Skin epidermis (tissue), 12 donors: ENCODE measurements at regions not wholly inside any gene's neighbourhood (a gene's known extent, or its start where the extent isn't known, plus 50 kb on each side); places are given as distances from the start of the nearest gene placed in this dataset.
"Not testable (repeated sequence)": the region's sequence is repeated elsewhere in the genome, so short reads cannot be mapped to it uniquely, and the experiment has no call there.

ENCODE experiments used
- H3K27ac ChIP-seq, 21 experiments: fragments of 200-600 bp; sonication (generic) in 11 of 21; one replicate each; pipeline ENCODE4 v1.5.0; 2020; ENCODE audit warnings: mild to moderate bottlenecking in 3 of 21, inconsistent platforms in 2 of 21, moderate library complexity in 2 of 21
- H3K4me3 ChIP-seq, 7 experiments: fragments of 200-600 bp; sonication (generic) in 2 of 7; one replicate each; pipeline ENCODE4 v1.5.0; 2020; ENCODE audit warnings: inconsistent platforms in 2 of 7, mild to moderate bottlenecking in 2 of 7, moderate library complexity in 1 of 7

DNA sequence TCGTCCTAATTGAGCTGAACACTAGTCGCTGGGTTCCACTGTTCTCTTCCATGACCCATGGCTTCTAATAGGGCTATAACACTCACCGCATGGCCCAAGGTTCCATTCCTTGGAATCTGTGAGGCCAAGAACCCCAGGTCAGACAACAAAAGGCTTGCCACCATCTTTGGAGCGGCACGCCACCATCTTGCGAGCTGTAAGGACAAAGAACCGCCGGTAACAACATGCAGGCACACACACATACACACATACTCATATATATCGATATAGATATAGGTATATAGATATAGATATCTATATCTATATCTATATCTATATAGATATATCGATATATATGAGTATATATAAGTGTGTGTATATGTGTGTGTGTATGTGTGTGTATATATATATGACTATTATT lies 657.7 kb downstream of the PRIM2 start:
- H3K4me3 ChIP-seq, H3K27ac ChIP-seq: not testable (repeated sequence)

DNA sequence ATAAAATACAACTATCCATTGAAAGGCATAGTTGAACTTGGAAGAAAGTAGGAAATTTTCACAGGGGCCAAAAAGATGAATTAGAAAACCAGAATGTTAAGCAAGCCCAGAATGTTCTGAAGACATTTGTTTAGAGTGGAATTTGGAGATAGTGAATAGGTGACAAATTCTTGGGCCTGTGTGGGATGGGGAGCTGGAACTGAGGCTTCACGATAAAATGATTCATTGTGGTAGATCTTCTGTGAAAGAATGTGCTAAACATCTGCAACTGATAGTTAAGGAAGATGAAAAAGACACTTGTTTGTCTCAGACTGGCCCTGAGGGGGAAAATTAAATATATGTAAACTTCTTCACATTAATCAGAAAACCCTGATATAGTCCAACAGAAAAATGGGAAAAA lies 658.9 kb downstream of the PRIM2 start:
- H3K27ac ChIP-seq, H3K4me3 ChIP-seq: not testable (repeated sequence)

DNA sequence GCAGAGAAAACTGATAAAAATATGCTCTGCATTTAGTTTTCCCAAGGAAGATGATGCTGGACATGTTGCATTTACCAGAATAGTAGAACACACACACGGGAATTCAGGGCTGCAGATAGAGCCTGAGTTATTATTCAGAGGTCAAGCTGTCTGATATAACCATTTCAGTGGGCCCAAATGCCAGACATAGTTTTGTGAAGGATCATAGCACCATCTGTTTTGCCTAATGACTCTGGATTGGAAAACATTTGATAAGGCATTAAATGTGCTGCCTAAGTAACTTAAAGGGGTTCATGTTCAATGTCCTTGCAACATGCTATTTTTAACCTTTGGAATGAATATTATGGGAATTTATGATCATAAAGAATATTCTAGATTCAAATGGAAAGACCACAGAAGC lies 666.2 kb downstream of the PRIM2 start:
- H3K4me3 ChIP-seq, H3K27ac ChIP-seq: not testable (repeated sequence)

DNA sequence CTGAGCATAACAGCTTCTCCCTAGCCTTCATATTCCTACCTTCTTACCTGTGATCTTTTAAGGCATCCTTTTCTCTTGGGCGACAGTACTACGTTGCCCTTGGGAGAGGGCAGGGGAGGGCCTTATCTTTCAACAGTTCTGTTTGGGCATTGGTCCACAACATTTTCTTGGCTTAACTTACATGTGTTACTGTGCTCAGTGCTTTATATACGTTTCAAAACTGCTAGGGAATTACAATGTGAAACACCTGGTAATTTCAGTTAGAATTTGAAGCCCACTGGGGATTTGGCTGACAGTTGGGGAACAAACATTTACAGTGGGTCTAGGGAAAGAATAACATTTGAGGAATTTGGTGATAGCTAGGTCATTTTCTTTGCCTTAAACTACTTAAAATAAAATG lies 667.1 kb downstream of the PRIM2 start:
- not testable (repeated sequence) for H3K27ac ChIP-seq

DNA sequence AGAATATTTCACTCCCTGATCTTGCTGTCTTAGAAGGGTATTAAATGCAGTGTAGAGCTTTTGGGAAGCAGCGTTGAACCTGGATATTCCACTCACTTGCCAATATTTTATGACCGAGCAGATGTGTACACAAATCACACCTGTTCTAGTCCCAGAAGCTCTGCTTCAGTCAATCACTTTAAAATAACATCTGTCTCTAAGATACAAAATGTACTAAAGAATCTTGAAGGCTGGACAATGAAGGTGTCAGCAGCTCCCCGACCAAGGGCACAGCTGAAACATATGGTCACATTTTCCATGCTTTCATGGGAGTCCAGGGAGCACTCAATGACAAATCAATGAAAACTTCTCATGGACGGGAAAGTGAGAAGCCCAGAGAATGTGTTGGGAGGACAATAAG lies 668.3 kb downstream of the PRIM2 start:
- H3K27ac ChIP-seq, H3K4me3 ChIP-seq: not testable (repeated sequence)

More for the DNA sequence above, 667.1 kb downstream of the PRIM2 start:
- H3K4me3 ChIP-seq, result not testable (repeated sequence)

DNA sequence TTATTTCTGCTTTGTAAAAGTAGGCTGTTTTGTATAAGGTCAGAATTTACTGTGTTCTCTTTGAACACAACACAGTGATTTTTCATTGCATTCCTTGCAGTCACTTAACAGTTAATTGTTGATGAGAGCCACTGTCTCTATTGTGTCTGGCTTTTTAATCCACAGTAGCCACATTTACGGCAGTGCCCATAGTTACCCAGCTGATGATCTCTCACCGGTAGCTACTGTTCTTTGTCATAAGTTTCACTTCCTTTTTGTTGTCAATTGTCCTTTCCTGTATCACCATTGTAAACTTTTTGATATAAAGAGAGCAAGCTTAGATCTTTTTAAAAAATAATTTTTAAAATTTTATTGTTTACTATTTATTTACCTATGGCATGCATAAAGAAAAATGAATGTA lies 669.2 kb downstream of the PRIM2 start:
- H3K4me3 ChIP-seq, H3K27ac ChIP-seq: not testable (repeated sequence)

DNA sequence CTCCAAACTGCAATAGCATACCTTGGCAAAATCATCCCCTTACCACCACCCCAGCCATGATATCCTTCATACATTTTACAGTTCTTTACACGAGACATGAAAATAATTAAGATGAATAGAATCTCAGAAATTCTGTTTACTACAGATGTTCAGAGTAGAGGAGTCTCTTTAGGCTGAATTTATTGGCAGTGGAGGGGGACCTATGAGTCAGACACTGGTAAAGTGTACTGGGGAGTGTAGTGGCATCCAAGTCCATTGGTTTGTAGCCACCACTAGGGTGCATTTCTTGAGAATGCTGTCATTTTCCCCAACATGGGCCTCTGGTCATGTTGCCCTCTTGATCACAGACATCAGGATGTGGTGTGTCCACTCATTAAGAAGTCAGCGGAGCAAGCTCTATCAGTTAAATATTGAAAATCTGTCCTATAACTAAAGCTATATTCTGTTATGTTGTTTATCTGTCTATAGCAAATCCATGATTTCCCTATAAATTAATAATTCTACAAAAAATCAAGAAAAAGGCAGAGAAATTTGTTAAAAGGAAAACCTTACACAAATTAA lies 672.2 kb downstream of the PRIM2 start:
- not testable (repeated sequence) for H3K4me3 ChIP-seq, H3K27ac ChIP-seq

DNA sequence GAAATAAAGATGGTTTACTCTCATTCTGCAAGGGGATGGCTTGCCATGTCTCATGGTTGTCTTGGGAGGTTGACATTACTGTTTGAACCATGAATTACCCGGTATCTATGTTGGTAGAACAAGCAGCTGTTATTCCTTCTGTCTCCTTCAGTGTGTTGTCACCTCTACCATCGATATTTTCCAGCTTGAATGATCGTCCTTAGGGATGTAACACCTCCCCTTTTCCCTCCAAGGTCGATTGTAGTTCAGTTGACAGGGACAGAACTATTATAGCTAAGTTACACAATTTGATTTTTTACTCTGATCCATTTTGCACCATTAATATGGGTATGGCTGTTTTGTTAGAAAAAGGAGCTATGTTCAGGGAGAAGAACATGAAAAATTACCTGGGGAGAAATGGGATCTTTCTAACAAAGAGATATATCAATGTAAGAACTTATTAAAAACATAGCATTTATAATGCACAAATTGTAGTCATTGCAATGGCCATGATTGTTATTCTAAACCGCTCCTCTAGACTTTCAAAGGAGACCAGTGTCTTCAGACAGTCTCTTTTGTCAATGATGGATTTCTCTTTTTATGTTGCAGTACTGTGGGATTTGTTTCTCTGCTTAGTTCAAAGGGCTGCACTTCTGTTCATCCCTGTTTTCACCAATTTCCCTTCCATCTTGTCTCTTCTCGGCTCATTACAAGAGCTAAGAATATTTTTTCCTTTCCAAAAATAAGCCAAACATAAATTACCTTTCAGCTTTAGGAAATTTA lies 681.6 kb downstream of the PRIM2 start:
- H3K27ac ChIP-seq, H3K4me3 ChIP-seq: not testable (repeated sequence)

DNA sequence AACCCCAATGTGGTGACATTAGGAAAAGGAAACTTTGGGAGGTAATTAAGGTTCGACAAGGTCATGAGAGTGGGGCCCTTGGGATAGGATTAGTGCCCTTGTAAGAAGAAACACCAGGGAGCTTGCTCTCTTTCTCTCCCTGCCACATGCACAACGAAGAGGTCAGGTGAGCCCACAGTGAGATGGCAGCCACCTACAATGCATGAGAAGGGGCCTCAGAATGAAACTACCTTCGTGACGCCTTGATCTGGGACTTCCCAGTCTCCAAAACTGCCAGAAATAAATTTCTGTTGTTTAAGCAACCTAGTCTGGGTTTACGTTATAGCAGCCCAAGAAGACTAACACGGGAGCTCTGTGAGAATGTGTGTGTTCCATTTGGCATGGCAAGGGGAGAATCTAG lies 682.8 kb downstream of the PRIM2 start:
- not testable (repeated sequence) for H3K4me3 ChIP-seq, H3K27ac ChIP-seq

DNA sequence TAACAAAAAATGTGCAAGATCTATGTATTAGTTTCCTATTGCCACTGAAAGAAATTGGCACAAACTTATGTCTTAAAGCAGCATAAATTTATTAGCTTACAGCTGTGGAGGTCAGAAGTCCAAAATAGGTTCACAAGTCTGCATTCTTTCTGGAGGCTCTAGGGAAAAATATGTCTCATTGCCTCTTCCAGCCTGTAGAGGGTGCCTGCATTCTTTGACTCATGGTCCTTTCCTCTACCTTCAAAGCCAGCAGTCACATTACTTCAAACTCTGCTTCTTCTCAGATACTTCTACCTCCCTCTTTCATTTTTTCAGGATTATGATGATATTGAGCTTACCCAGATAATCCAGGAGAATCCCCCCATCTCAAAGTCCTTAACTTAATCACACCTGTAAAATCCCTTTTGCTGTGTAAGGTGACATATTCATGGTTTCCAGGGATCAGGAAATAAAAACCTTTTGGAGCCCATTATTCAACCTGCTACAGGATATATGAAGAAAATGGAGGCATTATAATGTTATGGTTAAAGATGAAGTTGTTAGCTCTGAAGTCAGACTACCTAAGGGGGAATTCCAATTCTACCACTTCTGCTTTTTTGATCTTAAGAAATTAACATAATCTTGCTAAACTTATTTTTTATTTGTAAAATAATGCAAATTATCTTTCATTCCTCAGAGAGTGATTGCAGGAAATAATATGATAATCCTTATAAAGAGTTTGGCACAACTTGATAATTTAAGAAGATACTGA lies 686.2 kb downstream of the PRIM2 start:
- not testable (repeated sequence) for H3K4me3 ChIP-seq, H3K27ac ChIP-seq

DNA sequence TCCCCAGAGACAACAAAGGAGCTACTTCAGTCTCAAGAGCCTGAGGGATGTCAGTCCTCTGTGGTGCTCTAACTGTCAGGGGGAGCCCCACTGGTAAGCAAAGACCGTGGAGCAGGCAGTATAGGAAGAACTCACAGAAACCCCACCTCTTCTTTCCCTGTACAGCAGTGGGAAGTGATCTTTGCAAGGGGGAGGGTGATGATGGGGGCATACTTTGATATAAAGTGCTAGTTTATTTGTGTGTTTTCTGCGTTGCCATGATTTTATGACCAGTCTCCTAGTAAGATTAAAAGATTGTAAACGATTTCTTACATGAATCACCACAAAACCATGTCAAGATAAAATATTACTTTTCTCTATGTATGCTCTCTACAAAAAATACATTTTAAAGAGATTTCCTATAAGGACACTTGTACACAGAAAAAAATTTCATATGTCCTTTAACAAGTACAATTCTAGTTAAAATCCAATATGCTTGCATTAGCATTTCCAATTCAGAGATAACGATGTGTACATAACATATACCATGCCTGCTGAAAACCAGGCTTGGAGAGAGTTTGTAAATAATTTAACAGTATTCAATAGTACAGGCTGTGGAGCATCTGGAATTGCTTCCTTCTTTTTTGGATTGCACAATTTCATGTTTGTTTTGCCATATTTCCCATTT lies 690.0 kb downstream of the PRIM2 start:
- H3K4me3 ChIP-seq, H3K27ac ChIP-seq: not testable (repeated sequence)

DNA sequence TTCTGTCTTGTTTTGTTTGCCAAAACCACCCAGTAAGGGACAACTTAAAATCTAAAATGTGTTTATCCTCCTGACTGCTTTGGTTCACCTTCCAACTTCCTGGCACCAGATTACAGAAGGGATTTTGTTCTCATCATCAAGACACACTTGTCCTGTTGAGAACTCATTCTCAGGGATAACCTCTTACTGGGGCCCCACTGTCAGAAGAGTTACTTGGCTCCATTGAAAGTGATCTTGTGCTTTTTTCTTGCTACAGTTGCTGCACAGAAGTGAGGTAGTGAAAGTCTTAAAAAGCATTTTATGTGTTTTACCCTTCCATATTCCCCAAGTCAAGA lies 690.5 kb downstream of the PRIM2 start:
- not testable (repeated sequence) for H3K4me3 ChIP-seq, H3K27ac ChIP-seq

DNA sequence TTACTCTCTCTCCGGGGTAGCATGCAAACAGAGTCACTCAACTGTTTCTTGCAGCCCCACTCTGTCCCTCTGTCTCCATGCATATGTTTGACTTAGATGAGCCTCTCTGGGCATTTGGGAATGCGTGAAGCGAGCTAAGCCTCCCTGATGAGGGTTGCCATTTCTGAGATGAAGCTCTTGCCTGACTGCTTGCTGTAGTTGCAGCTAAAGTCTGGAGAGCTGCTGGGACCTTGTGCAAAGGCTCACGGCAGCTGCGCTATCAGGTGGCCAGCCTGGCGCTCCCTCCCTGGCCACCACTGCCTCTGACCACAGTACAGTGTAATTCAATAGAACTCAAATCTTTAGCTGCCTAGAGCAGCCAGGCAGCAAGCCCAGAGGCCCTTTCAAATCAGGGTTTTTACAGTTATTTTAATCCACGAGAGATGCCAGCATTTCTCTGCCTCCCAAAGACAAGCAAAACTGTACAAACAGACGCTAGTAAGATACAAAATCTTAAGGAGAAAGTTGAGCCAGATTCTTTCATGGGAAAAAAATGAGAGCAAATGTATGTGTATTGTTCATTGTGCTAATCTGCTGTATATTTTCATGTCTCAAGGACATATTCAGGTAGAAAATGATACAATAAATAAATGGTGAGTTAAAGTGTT lies 694.6 kb downstream of the PRIM2 start:
- H3K27ac ChIP-seq, H3K4me3 ChIP-seq: not testable (repeated sequence)

DNA sequence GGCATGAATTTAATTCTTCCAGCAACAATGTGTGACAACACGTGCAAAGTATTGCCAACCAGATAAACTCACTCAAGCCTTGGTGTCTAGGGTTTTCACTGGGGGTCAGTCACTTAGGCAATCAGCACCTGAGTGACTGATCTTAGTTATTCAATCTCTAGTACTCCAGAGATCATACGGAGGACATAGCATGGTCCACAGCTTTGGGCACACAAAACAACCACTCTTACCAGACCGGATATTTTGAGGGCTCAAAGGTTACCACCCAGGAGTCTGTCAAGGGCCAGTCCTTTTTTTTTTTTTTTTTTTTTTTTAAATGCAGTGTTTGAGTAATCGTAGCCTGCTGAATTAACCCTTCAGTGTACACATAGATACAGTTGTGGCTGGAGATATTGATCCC lies 699.2 kb downstream of the PRIM2 start:
- H3K4me3 ChIP-seq, H3K27ac ChIP-seq: not testable (repeated sequence)

DNA sequence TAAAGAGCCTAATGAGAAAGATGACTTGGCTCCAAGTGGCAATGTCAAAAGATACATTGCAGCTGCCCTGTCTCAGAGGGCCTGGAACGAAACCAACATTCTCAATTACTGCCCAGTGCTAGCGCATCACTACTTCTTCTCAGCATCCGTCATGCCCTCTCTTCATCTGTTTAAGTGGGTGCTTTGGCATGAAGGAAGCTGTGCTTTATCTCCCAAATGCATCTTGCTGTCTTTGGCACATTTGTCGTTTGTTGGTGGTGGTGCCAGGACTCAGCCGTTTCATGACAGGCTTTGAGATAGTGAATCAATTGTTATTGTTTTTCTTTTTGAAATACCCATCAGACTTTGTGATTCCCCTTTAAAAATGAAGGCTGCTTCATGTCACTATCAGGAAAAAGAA lies 710.8 kb downstream of the PRIM2 start:
- H3K27ac ChIP-seq, H3K4me3 ChIP-seq: not testable (repeated sequence)

DNA sequence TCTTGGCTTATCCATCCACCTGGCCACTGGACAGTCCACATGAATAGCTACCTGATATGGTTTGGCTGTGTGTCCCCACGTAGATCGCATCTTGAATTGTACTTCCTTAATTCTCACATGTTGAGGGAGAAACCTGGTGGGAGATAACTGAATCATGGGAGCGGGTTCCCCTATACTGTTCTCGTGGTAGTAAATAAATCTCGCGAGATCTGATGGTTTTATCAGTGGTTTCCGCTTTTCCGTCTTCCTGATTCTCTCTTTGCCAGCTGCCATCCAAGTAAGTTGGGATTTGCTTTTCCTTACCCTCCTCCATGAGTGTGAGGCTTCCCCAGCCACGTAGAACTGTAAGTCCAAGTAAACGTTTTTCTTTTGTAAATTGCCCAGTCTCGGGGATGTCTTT lies 720.8 kb downstream of the PRIM2 start:
- H3K4me3 ChIP-seq, H3K27ac ChIP-seq: not testable (repeated sequence)

DNA sequence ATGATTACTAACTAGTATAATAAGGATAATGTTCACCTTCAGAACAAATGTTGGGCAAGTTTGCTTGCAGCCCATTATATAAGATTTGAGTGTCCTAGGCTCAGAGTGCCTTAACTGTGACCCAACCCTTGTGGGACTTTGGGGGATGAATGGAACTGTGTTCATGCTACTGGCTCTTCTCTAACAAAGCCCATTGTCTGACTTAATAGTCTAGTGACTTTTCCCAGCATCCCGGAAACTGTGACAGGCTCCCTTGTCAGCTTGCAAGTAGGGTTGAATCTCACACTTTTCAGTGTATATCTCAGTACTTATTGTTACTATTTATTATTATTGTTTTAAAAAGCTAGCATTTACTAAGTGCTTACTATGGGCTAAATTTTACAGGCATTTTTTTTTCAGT lies 729.2 kb downstream of the PRIM2 start:
- H3K27ac ChIP-seq, H3K4me3 ChIP-seq: not testable (repeated sequence)

DNA sequence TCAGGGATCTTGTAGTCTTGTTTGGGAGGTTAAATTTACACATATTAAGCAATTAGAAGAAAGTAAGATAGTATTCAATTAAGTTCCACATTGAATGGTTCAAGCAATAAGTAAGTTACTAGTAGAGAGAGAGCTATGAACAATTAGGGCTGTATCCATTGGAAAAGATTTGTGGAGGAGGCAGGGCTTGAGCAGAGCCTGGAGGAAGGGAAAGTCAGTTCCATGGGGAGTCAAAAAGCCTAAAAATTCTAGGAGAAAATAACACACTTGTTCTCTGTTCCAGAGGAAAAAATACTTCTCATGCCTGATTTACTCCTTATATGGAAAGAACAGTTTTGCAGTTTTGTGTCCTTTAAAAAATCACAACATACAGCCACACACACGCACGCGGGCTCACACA lies 730.0 kb downstream of the PRIM2 start:
- H3K27ac ChIP-seq, H3K4me3 ChIP-seq: not testable (repeated sequence)

DNA sequence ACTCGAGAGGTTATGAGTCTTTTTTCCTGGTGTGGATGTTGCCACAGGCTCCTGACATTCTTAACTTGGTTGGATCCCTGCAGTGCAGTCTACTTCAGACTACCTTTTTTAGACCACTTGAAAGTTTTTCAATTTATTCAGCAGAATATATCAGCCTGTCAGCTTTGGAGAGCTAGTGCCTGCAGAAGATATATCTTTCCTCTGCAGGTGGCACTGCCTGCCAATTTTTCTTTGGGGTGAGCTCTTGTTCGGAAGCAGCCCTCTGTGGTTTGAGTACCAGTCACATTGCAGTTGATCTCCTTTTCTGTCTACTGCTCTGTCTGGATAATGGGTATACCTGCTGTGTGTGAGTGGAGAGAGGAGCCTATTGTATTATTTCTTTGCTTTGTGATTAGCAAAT lies 730.4 kb downstream of the PRIM2 start:
- H3K4me3 ChIP-seq, H3K27ac ChIP-seq: not testable (repeated sequence)

DNA sequence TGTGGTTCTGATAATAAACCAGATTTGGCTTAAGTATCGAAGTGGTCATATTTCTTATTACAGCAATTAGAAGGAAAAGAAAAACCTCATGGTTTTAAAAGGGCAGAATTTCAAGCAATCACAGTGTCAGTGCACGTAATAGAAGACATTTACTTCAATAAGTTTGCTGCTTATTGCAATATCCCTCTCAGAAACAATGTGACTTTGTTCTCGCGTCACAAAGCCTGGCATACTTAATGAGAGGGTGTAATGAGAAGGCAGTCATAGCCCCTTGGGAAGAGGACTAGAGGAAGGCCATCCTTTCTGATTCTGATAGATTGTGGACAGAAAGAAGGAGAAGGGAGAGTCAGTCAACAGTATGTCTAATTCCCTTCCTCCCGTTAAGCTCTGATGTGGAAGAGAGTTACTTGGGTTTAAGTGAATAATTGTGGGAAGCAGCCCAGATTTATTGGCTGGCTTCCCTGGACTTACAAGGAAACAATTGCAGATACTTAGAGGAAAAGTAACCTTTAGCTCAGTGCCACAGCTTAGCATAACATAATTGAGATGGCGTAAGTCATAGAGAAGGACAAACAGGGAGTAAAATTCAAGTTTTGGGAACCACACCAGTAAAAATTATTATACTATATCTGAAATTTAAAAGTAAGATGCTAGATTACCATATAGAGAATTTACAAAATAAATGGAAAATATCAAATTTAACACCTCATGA lies 738.2 kb downstream of the PRIM2 start:
- H3K4me3 ChIP-seq, H3K27ac ChIP-seq: not testable (repeated sequence)
